ENCODE measurements at regions not wholly inside any gene's neighbourhood (a gene's known extent, or its start where the extent isn't known, plus 50 kb on each side); places are given as distances from the start of the nearest gene placed in this dataset.

DNA sequence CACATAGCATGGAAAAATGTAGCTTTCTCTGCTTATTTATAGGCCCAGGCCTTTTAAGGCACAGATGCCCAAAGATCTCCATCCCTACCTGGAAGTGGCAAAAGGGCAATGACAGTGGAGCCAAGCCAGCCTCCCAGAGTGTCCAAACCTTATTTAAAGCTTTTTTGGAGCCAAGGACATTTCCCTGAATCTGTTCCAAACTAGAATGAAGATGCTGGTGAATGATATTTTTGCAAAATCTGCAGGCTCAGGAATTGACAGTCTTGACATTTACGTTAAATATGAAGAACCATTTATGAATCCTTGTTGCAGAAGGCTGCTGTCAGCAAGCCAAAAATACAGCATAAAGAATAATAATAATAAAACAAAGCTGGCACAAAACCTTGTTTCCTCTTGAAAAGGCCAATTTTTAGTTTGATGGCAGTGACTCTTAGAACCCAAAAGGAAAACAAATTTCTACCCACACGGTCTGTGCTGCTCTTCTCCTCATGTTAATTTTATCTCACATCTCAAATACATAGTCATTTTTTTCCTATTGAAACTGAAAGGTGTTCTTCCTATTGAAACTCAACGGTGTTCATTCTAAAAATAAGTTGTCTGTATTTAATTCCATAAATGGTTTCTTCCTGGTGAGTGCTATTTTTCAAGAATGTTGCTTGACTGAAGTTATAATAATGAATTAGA lies 206.3 kb upstream of the TBL1X start:
- no peak for TF ChIP-seq POLR2AphosphoS5 (IDR thresholded peaks at IDR 0.05; ENCODE audit: low read depth, low read length)
- TF ChIP-seq TAF1 (IDR thresholded peaks at IDR 0.05; ENCODE audit: borderline replicate concordance, insufficient read depth, low read length), result no peak
- no peak for TF ChIP-seq SIN3A (IDR thresholded peaks at IDR 0.05; ENCODE audit: borderline replicate concordance, insufficient read depth, low read length)
- TF ChIP-seq, protein P1, sequence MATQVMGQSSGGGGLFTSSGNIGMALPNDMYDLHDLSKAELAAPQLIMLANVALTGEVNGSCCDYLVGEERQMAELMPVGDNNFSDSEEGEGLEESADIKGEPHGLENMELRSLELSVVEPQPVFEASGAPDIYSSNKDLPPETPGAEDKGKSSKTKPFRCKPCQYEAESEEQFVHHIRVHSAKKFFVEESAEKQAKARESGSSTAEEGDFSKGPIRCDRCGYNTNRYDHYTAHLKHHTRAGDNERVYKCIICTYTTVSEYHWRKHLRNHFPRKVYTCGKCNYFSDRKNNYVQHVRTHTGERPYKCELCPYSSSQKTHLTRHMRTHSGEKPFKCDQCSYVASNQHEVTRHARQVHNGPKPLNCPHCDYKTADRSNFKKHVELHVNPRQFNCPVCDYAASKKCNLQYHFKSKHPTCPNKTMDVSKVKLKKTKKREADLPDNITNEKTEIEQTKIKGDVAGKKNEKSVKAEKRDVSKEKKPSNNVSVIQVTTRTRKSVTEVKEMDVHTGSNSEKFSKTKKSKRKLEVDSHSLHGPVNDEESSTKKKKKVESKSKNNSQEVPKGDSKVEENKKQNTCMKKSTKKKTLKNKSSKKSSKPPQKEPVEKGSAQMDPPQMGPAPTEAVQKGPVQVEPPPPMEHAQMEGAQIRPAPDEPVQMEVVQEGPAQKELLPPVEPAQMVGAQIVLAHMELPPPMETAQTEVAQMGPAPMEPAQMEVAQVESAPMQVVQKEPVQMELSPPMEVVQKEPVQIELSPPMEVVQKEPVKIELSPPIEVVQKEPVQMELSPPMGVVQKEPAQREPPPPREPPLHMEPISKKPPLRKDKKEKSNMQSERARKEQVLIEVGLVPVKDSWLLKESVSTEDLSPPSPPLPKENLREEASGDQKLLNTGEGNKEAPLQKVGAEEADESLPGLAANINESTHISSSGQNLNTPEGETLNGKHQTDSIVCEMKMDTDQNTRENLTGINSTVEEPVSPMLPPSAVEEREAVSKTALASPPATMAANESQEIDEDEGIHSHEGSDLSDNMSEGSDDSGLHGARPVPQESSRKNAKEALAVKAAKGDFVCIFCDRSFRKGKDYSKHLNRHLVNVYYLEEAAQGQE (IDR thresholded peaks at IDR 0.05; ENCODE audit: insufficient read depth in 1 of 2, low read depth in 2 of 2, low read length in 2 of 2), result no peak
